Parathyroid adenoma (tissue), 2 donors: ENCODE measurements at regions not wholly inside any gene's neighbourhood (a gene's known extent, or its start where the extent isn't known, plus 50 kb on each side); places are given as distances from the start of the nearest gene placed in this dataset.

ENCODE experiments used
- H2AFZ ChIP-seq: fragments of 300-600 bp; sonication (generic); one replicate; pipeline ENCODE4 v1.7.0; 2017; ENCODE audit warnings: antibody characterized with exemption, mild to moderate bottlenecking
- H3K27ac ChIP-seq: fragments of 300-600 bp; sonication (generic); one replicate; pipeline ENCODE4 v1.7.0; 2017
- H3K27me3 ChIP-seq: fragments of 300-600 bp; sonication (generic); one replicate; pipeline ENCODE4 v1.7.0; 2017; ENCODE audit warnings: low read length; ENCODE audit not compliant: control insufficient read depth, insufficient read depth
- H3K36me3 ChIP-seq: fragments of 300-600 bp; sonication (generic); one replicate; pipeline ENCODE4 v1.7.0; 2017; ENCODE audit warnings: low read length; ENCODE audit not compliant: control insufficient read depth, insufficient read depth
- H3K4me1 ChIP-seq: fragments of 300-600 bp; sonication (generic); one replicate; pipeline ENCODE4 v1.7.0; 2017; ENCODE audit warnings: control low read depth
- H3K4me2 ChIP-seq: fragments of 300-600 bp; sonication (generic); one replicate; pipeline ENCODE4 v1.7.0; 2017; ENCODE audit warnings: low read length
- H3K4me3 ChIP-seq: fragments of 300-600 bp; sonication (generic); one replicate; pipeline ENCODE4 v1.7.0; 2017; ENCODE audit warnings: low read depth, low read length
- H3K79me2 ChIP-seq: fragments of 300-600 bp; sonication (generic); one replicate; pipeline ENCODE4 v1.7.0; 2017; ENCODE audit warnings: control low read depth
- H3K9ac ChIP-seq: fragments of 300-600 bp; sonication (generic); one replicate; pipeline ENCODE4 v1.7.0; 2017; ENCODE audit warnings: mild to moderate bottlenecking
- H3K9me3 ChIP-seq: fragments of 300-600 bp; sonication (generic); one replicate; pipeline ENCODE4 v1.7.0; 2017; ENCODE audit warnings: low read length; ENCODE audit not compliant: control insufficient read depth
- TF ChIP-seq, protein P1 (sequence below): fragments of 300-600 bp; sonication (generic); IDR thresholded peaks from one replicate; pipeline ENCODE4 v1.7.0; 2017; ENCODE audit warnings: antibody characterized with exemption, mild to moderate bottlenecking
- donor health status: primary hyperparathyroidism.

DNA sequence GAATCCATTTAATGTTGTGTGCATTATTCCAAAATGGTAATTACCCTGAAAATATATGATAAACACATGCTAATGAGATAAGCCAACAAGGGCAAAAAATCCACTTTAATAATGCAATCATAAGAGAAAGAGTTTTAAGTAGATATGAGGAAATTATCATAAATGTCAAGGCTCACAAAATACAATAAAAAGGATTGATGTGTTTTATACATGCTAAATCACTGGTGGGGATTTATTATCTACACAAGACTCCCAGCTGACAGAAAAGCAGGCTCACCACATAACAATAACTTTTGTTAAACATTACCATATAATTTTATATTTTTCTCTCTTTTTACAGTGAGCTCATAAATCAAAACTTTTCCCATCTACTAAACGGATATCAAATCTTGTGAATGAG is 306.2 kb upstream of the GRAMD2B start:
- Histone ChIP-seq H3K79me2 (no peaks in the 10 kb centered on the region), H3K4me1 (no peaks in the 10 kb centered on the region), H3K9me3 (no peaks in the 10 kb centered on the region), H3K27me3 (no peaks in the 10 kb centered on the region), H2AFZ (no peak overlapping the region), H3K4me2 (no peak overlapping the region), H3K27ac (no peak overlapping the region), H3K9ac (no peak overlapping the region), H3K4me3 (no peak overlapping the region), H3K36me3 (no peaks in the 10 kb centered on the region)
- TF ChIP-seq, protein P1, sequence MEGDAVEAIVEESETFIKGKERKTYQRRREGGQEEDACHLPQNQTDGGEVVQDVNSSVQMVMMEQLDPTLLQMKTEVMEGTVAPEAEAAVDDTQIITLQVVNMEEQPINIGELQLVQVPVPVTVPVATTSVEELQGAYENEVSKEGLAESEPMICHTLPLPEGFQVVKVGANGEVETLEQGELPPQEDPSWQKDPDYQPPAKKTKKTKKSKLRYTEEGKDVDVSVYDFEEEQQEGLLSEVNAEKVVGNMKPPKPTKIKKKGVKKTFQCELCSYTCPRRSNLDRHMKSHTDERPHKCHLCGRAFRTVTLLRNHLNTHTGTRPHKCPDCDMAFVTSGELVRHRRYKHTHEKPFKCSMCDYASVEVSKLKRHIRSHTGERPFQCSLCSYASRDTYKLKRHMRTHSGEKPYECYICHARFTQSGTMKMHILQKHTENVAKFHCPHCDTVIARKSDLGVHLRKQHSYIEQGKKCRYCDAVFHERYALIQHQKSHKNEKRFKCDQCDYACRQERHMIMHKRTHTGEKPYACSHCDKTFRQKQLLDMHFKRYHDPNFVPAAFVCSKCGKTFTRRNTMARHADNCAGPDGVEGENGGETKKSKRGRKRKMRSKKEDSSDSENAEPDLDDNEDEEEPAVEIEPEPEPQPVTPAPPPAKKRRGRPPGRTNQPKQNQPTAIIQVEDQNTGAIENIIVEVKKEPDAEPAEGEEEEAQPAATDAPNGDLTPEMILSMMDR = no peak

DNA sequence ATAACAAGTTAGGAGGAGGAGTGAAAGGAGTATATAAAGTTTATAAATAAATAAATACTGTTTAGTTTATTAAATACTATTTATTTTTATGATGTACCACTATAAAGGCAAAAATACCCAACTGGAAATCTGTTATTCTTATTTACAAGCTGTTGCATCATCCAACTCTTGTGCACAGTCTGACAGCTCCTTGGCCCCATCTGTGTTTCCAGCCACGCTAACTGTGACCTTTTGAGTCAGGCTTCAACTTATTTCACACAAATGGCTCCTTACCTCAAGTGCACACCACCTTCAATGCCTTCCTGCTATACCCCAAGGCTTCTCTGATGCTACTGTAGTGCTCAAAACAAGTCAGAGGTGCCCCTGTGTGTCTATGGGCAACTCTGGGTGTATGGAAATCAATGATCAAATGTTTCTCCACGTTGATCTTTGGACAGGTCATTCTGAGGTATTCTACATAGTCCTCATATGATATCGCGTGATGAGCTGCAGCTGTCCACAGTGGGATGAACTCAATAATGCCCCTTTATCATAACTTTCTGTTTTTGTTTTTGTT is 303.2 kb upstream of the GRAMD2B start:
- H3K27me3 ChIP-seq = no peaks in the 10 kb centered on the region
- H2AFZ ChIP-seq = no peak overlapping the region
- H3K9me3 ChIP-seq = no peaks in the 10 kb centered on the region
- no peaks in the 10 kb centered on the region for H3K4me1 ChIP-seq
- H3K27ac ChIP-seq = no peak overlapping the region
- H3K4me3 ChIP-seq = no peak overlapping the region
- no peak overlapping the region for H3K4me2 ChIP-seq
- TF ChIP-seq, protein P1 = no peak
- H3K36me3 ChIP-seq = no peaks in the 10 kb centered on the region
- H3K9ac ChIP-seq = no peak overlapping the region
- H3K79me2 ChIP-seq = no peaks in the 10 kb centered on the region

DNA sequence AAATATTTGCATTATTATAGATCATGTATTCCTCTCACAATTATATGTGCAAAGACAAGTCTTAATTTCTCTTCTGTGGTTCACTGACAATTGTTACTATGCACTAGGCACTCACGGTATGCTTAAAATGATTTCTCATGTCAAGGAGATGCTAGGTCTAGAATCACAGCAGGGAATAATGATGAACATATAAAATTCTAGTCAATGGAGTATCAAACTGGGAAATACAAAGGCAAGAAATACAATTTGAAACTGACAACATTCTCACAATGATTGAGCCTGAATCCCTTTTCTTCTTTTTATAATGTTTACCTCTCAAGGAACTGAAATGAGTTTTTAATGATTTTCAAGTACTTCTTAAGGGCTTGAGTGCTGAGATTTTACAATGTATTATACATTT is 302.3 kb upstream of the GRAMD2B start:
- Histone ChIP-seq H3K79me2 (no peaks in the 10 kb centered on the region), H3K36me3 (no peaks in the 10 kb centered on the region), H3K9ac (no peak overlapping the region), H3K27ac (no peak overlapping the region), H2AFZ (no peak overlapping the region), H3K4me1 (no peaks in the 10 kb centered on the region), H3K27me3 (no peaks in the 10 kb centered on the region), H3K9me3 (no peaks in the 10 kb centered on the region), H3K4me3 (no peak overlapping the region), H3K4me2 (no peak overlapping the region)
- TF ChIP-seq, protein P1 = no peak

GRCh38 chr5:126122942-126123341 is 300.3 kb upstream of the GRAMD2B start:
- no peak overlapping the region for H3K4me2 ChIP-seq
- H3K79me2 ChIP-seq = no peaks in the 10 kb centered on the region
- H3K9ac ChIP-seq = no peak overlapping the region
- H3K4me3 ChIP-seq = no peak overlapping the region
- H3K27ac ChIP-seq = no peak overlapping the region
- TF ChIP-seq, protein P1 = no peak
- no peaks in the 10 kb centered on the region for H3K4me1 ChIP-seq
- H3K36me3 ChIP-seq = no peaks in the 10 kb centered on the region
- no peak overlapping the region for H2AFZ ChIP-seq
- no peaks in the 10 kb centered on the region for H3K9me3 ChIP-seq
- no peaks in the 10 kb centered on the region for H3K27me3 ChIP-seq

GRCh38 chr5:126124706-126125345 is 298.4 kb upstream of the GRAMD2B start:
- Histone ChIP-seq H3K4me1 (no peaks in the 10 kb centered on the region), H3K4me3 (no peak overlapping the region), H3K9ac (no peak overlapping the region), H3K4me2 (no peak overlapping the region), H2AFZ (no peak overlapping the region), H3K9me3 (no peaks in the 10 kb centered on the region), H3K79me2 (no peaks in the 10 kb centered on the region), H3K27ac (no peak overlapping the region), H3K27me3 (no peaks in the 10 kb centered on the region), H3K36me3 (no peaks in the 10 kb centered on the region)
- TF ChIP-seq, protein P1 = no peak
